Mesendoderm (in vitro differentiated cells): ENCODE measurements at regions not wholly inside any gene's neighbourhood (a gene's known extent, or its start where the extent isn't known, plus 50 kb on each side); places are given as distances from the start of the nearest gene placed in this dataset.
"Not testable (repeated sequence)": the region's sequence is repeated elsewhere in the genome, so short reads cannot be mapped to it uniquely, and the experiment has no call there.

Source experiments
- DNase-seq: peaks from one replicate; pipeline ENCODE4 v3.0.0; 2013
- H2AK5ac ChIP-seq: 2 replicates; pipeline ENCODE4 v1.6.1; 2013; ENCODE audit warnings: low read length, inconsistent platforms
- H2BK120ac ChIP-seq: 2 replicates; pipeline ENCODE4 v1.6.1; 2013; ENCODE audit warnings: low read depth, mild to moderate bottlenecking, low read length, moderate library complexity, mixed read lengths
- H2BK15ac ChIP-seq: replicated peaks from 2 replicates; pipeline ENCODE4 v1.6.1; 2013; ENCODE audit warnings: low read depth, mild to moderate bottlenecking, moderate library complexity
- H2BK5ac ChIP-seq: 2 replicates; pipeline ENCODE4 v1.6.1; 2013; ENCODE audit warnings: low read length, inconsistent platforms
- H3K18ac ChIP-seq: 2 replicates; pipeline ENCODE4 v1.6.1; 2013; ENCODE audit warnings: mild to moderate bottlenecking, low read length, mixed read lengths
- H3K23ac ChIP-seq: one replicate; pipeline ENCODE4 v1.6.1; 2013; ENCODE audit warnings: low read length
- H3K27ac ChIP-seq: 2 replicates; pipeline ENCODE4 v1.5.1; 2013; ENCODE audit warnings: low read depth, mild to moderate bottlenecking, inconsistent platforms, low read length, moderate library complexity
- H3K27me3 ChIP-seq: 2 replicates; pipeline ENCODE4 v1.6.1; 2013; ENCODE audit warnings: low read length, control low read depth, mild to moderate bottlenecking, inconsistent platforms; ENCODE audit not compliant: insufficient read depth, poor library complexity
- H3K36me3 ChIP-seq: 2 replicates; pipeline ENCODE4 v1.6.1; 2013; ENCODE audit warnings: low read length, inconsistent platforms; ENCODE audit not compliant: control insufficient read depth, insufficient read depth
- H3K4ac ChIP-seq: one replicate; pipeline ENCODE4 v1.6.1; 2013; ENCODE audit warnings: low read depth, mild to moderate bottlenecking, low read length, moderate library complexity
- H3K4me1 ChIP-seq: 2 replicates; pipeline ENCODE4 v1.6.1; 2013; ENCODE audit warnings: low read depth, low read length, inconsistent platforms; ENCODE audit not compliant: control insufficient read depth
- H3K4me2 ChIP-seq: 2 replicates; pipeline ENCODE4 v1.6.1; 2013; ENCODE audit warnings: low read length
- H3K4me3 ChIP-seq: 2 replicates; pipeline ENCODE4 v1.5.1; 2013; ENCODE audit warnings: mild to moderate bottlenecking, low read length
- H3K56ac ChIP-seq: one replicate; pipeline ENCODE4 v1.6.1; 2013; ENCODE audit warnings: low read length
- H3K79me1 ChIP-seq: 2 replicates; pipeline ENCODE4 v1.6.1; 2013; ENCODE audit warnings: low read length, inconsistent platforms
- H3K79me2 ChIP-seq: 2 replicates; pipeline ENCODE4 v1.6.1; 2013; ENCODE audit warnings: mild to moderate bottlenecking, low read length; ENCODE audit not compliant: control insufficient read depth, insufficient read depth
- H3K9ac ChIP-seq: 2 replicates; pipeline ENCODE4 v1.6.1; 2013; ENCODE audit warnings: low read length, inconsistent platforms
- H4K5ac ChIP-seq: one replicate; pipeline ENCODE4 v1.6.1; 2013; ENCODE audit warnings: low read length
- H4K8ac ChIP-seq: one replicate; pipeline ENCODE4 v1.6.1; 2013; ENCODE audit warnings: low read depth, mild to moderate bottlenecking, control low read depth, low read length, moderate library complexity
- WGBS: extraction: QIAGEN DNeasy Blood & Tissue Kit; methylation state at CpG from one replicate; pipeline ENCODE4 v1.1.7; 2013; ENCODE audit warnings: low lambda C conversion rate, missing lambda C conversion rate; ENCODE audit not compliant: insufficient coverage; ENCODE audit errors: extremely low coverage; 5-methylcytosine and 5-hydroxymethylcytosine counted together

- H3K4me2 ChIP-seq = no peak overlapping the region
- H2AK5ac ChIP-seq = no peak overlapping the region
- no peaks in the 10 kb centered on the region for H3K36me3 ChIP-seq
- no peak overlapping the region for H3K56ac ChIP-seq
- H2BK15ac ChIP-seq = no peak overlapping the region
- no peak overlapping the region for H3K27ac ChIP-seq
- H3K18ac ChIP-seq = no peak overlapping the region
- H3K4me1 ChIP-seq = no peaks in the 10 kb centered on the region
- no peak overlapping the region for H3K4ac ChIP-seq
- no peak overlapping the region for H4K5ac ChIP-seq
- H2BK5ac ChIP-seq = no peak overlapping the region
- H3K79me1 ChIP-seq = no peaks in the 10 kb centered on the region
- no peak overlapping the region for H4K8ac ChIP-seq
- H3K79me2 ChIP-seq = no peaks in the 10 kb centered on the region
- H3K9ac ChIP-seq = no peak overlapping the region
- no peak overlapping the region for H2BK120ac ChIP-seq
- H3K23ac ChIP-seq = no peak overlapping the region
- H3K27me3 ChIP-seq = no peaks in the 10 kb centered on the region
- no peak overlapping the region for H3K4me3 ChIP-seq
- DNase-seq = no peak
Observed at GRCh38 chr16:35154627-35155026, 1695.2 kb downstream of the TP53TG3F start.

- not testable (repeated sequence) for H2BK15ac ChIP-seq, H3K4me2 ChIP-seq, H3K27me3 ChIP-seq, H3K79me2 ChIP-seq, H2BK5ac ChIP-seq, H3K9ac ChIP-seq, H2AK5ac ChIP-seq, H3K79me1 ChIP-seq, DNase-seq, H3K27ac ChIP-seq, H4K5ac ChIP-seq, H3K23ac ChIP-seq, H3K18ac ChIP-seq, H3K56ac ChIP-seq, H4K8ac ChIP-seq, H3K4me3 ChIP-seq, H3K4ac ChIP-seq, H3K36me3 ChIP-seq, H3K4me1 ChIP-seq, H2BK120ac ChIP-seq
- no CpG with 5 or more reads among the region's 15 CpGs for WGBS
Observed at GRCh38 chr16:35157549-35157948, 1698.1 kb downstream of the TP53TG3F start.

GRCh38 chr16:35169324-35169723 lies 1709.9 kb downstream of the TP53TG3F start:
- H3K23ac ChIP-seq, H3K18ac ChIP-seq, H4K5ac ChIP-seq, H3K9ac ChIP-seq, H4K8ac ChIP-seq, H2BK120ac ChIP-seq, DNase-seq, H3K4me2 ChIP-seq, H3K4me1 ChIP-seq, H3K56ac ChIP-seq, H3K79me2 ChIP-seq, H2BK15ac ChIP-seq, H2BK5ac ChIP-seq, H3K4me3 ChIP-seq, H2AK5ac ChIP-seq, H3K27me3 ChIP-seq, H3K4ac ChIP-seq, H3K79me1 ChIP-seq, H3K27ac ChIP-seq, H3K36me3 ChIP-seq: not testable (repeated sequence)
- no CpG with 5 or more reads among the region's 14 CpGs for WGBS

- H3K4me2 ChIP-seq, H3K27ac ChIP-seq, H2BK5ac ChIP-seq, H4K8ac ChIP-seq, H3K23ac ChIP-seq, H3K56ac ChIP-seq, H2BK15ac ChIP-seq, H2AK5ac ChIP-seq, H2BK120ac ChIP-seq, H3K27me3 ChIP-seq, H3K79me1 ChIP-seq, H3K4ac ChIP-seq, H3K9ac ChIP-seq, H4K5ac ChIP-seq, H3K4me3 ChIP-seq, H3K36me3 ChIP-seq, H3K18ac ChIP-seq, H3K4me1 ChIP-seq, H3K79me2 ChIP-seq, DNase-seq: not testable (repeated sequence)
- no CpG with 5 or more reads among the region's 42 CpGs for WGBS
Observed at GRCh38 chr16:35170061-35170460, 1710.6 kb downstream of the TP53TG3F start.

- Histone ChIP-seq H2AK5ac (no peak overlapping the region), H3K79me2 (no peaks in the 10 kb centered on the region), H3K4me2 (no peak overlapping the region), H3K18ac (no peak overlapping the region), H2BK5ac (no peak overlapping the region), H3K4me3 (no peak overlapping the region), H3K56ac (no peak overlapping the region), H3K23ac (no peak overlapping the region), H3K36me3 (no peaks in the 10 kb centered on the region), H3K4me1 (no peaks in the 10 kb centered on the region), H4K5ac (no peak overlapping the region), H4K8ac (no peak overlapping the region), H3K4ac (no peak overlapping the region), H3K27ac (no peak overlapping the region), H2BK120ac (no peak overlapping the region), H3K9ac (no peak overlapping the region), H3K79me1 (no peaks in the 10 kb centered on the region), H2BK15ac (no peak overlapping the region), H3K27me3 (no peaks in the 10 kb centered on the region)
- no CpG with 5 or more reads among the region's 3 CpGs for WGBS
- no peak for DNase-seq
Observed at GRCh38 chr16:35170610-35171009, 1711.2 kb downstream of the TP53TG3F start.

- Histone ChIP-seq H4K5ac (no peak overlapping the region), H3K27ac (no peak overlapping the region), H3K4me2 (no peak overlapping the region), H3K4me1 (no peaks in the 10 kb centered on the region), H3K4me3 (no peak overlapping the region), H3K23ac (no peak overlapping the region), H3K27me3 (no peaks in the 10 kb centered on the region), H3K56ac (no peak overlapping the region), H3K18ac (no peak overlapping the region), H3K79me2 (no peaks in the 10 kb centered on the region), H2BK15ac (no peak overlapping the region), H2BK120ac (no peak overlapping the region), H3K36me3 (no peaks in the 10 kb centered on the region), H3K9ac (no peak overlapping the region), H3K4ac (no peak overlapping the region), H3K79me1 (no peaks in the 10 kb centered on the region), H4K8ac (no peak overlapping the region), H2BK5ac (no peak overlapping the region), H2AK5ac (no peak overlapping the region)
- WGBS = no CpG with 5 or more reads among the region's 6 CpGs
- no peak for DNase-seq
Observed at GRCh38 chr16:35171106-35171505, 1711.7 kb downstream of the TP53TG3F start.
